AG09319 (cell line): ENCODE measurements at regions not wholly inside any gene's neighbourhood (a gene's known extent, or its start where the extent isn't known, plus 50 kb on each side); places are given as distances from the start of the nearest gene placed in this dataset.
"Not testable (repeated sequence)": the region's sequence is repeated elsewhere in the genome, so short reads cannot be mapped to it uniquely, and the experiment has no call there.

Experiments
- DNase-seq: peaks from one replicate; pipeline ENCODE4 v3.0.0-alpha.2; 2010; ENCODE audit warnings: low read depth; ENCODE audit errors: extremely low read depth
- CTCF ChIP-seq: IDR thresholded peaks from 2 replicates; pipeline ENCODE4 v1.5.1; 2011; ENCODE audit warnings: low read depth, mild to moderate bottlenecking, inconsistent platforms, low read length, moderate library complexity

DNA sequence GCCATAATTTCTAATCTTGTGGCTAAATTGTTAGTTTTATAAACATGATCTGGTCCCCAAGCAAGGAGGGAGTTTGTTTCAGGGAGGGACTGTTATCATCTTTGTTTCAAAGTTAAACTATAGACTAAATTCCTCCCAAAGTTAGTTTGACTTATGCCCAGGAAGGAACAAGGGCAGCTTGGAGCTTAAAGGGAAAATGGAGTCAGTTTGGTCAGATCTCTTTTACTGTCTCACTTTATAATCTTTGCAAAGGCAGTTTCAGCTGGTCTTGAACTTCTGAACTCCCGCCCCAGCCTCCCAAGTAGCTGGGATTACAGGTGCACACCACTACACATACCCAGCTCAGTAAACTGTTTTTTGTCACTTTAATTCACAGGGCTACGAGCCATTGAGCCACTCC lies 214.7 kb downstream of the ZNF674 start:
- no peak for TF ChIP-seq CTCF
- no peak for DNase-seq

DNA sequence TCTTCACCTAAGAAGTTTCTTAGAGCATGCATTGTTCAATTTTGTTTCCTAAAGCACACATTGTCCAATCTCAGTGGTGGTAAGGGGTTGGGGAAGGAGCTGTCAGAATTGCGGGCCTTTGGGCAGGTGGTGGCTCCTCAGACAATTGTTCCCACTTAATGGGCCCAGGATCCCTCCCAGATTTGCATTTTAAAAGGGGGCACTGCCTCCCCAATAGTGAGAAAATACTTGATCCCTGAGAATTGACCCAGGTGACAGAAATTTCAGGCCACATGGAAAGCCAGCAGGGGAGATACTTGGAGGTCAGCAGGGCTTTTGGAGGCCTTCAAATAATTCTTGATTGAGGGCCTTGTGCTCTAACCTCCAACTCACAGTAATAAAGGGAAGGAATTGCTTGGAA lies 217.1 kb downstream of the ZNF674 start:
- DNase-seq: no peak

GRCh38 chrX:46327566-46328115 lies 217.6 kb downstream of the ZNF674 start:
- peak; percentile 5 for DNase-seq
- no peak for TF ChIP-seq CTCF

More for the DNA sequence above, 217.1 kb downstream of the ZNF674 start:
- TF ChIP-seq CTCF: no peak

DNA sequence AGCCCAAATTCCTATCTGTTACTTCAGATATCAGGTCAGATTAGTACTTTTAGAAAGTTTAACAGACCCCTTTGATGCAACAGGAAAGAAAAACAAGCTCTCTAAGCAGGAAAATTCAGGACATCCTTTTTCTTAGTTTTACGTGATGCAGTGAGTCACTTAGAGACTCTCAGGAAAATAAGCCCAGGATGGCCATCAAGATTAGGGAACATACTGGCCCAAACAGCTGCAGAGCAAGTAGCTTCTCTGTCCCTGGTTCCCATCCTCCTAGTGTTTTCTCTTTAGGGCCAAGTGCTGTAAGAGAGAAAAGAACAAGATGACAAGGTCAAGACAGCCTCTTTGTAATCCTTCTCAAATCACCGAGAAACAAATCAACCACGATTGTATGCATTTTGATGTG lies 219.1 kb downstream of the ZNF674 start:
- TF ChIP-seq CTCF: no peak
- DNase-seq: no peak

- DNase-seq: peak; percentile 4
- no peak for TF ChIP-seq CTCF
Measured at GRCh38 chrX:46325312-46325877, 219.8 kb downstream of the ZNF674 start.

DNA sequence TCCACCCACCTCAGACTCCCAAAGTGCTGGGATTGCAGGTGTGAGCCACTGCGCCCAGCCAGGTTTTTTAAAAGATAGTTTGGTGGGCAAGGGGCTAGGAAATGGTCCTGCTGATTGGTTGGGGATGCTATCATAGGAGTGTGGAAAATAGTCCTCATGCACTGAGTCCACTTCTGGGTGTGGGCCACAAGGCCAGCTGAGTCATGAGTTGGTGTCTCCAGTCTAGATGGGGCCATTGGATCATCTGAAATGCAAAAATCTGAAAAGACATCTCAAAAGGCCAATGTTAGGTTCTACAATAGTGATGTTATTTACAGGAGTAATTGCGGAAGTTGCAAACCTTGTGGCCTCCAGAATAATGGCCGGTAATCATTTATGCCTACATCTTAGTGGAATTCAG lies 221.1 kb downstream of the ZNF674 start:
- no peak for DNase-seq

GRCh38 chrX:46322929-46323328 lies 222.3 kb downstream of the ZNF674 start:
- not testable (repeated sequence) for DNase-seq

More for the DNA sequence above, 221.1 kb downstream of the ZNF674 start:
- TF ChIP-seq CTCF: no peak

DNA sequence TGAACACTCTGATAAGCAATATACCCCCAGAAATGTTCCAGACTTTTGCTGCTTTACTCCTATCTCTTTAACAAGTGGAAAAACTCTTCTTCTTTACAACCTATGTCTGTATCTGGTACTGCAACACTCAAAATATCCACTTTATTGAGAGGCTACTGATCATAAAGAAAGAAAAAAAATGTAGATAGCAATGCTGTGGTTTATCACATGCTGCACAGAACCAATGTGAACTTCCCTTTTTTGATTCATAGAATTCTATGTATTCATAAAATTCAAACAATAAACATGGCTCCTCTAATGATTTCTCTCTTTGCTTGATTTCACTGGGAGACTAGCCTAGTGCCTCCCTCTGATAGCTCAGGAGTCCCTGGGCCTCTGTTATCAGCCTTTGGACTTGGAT lies 223.5 kb downstream of the ZNF674 start:
- no peak for TF ChIP-seq CTCF
- no peak for DNase-seq
